ENCODE measurements at regions not wholly inside any gene's neighbourhood (a gene's known extent, or its start where the extent isn't known, plus 50 kb on each side); places are given as distances from the start of the nearest gene placed in this dataset.

GRCh38 chr14:36028665-36029064 lies 147.9 kb downstream of the PTCSC3 start:
- TF ChIP-seq CTCF (IDR thresholded peaks at IDR 0.05; ENCODE audit: insufficient read depth, low read depth, low read length) (no peak), EZH2 (IDR thresholded peaks at IDR 0.05; ENCODE audit: insufficient read depth, low read length) (no peak)

Data from astrocyte (in vitro differentiated cells and primary cell).